ENCODE measurements at regions not wholly inside any gene's neighbourhood (a gene's known extent, or its start where the extent isn't known, plus 50 kb on each side); places are given as distances from the start of the nearest gene placed in this dataset.
A peak's percentile ranks its signal among the peaks of the same experiment; 100 is the strongest.

DNA sequence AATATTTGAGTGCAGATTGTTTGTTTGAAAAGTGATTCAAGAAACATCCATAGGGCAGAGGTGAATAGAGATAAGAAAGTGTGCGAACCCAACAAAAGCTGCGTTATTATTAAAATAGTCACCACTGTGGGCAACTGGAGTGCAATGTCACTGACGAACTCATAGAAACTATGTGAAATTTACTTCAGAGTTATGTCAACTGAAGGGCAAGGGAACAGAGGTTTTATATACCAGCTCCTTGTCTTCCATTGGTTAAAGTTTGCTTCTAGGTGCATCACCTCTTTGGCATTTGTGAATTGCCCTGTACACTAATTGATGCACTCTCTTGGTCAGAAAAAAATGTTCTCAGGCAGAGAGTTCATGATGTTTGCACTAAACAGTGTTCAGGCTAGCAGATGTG is 110.5 kb upstream of the NYAP2 start:
- no peak for DNase-seq (ENCODE audit: low spot score)
- no peak overlapping the region for H3K27ac Mint-ChIP-seq (ENCODE audit: unreplicated experiment)
- H3K27me3 Mint-ChIP-seq (ENCODE audit: unreplicated experiment), result no peaks in the 10 kb centered on the region
- H3K4me1 Mint-ChIP-seq (ENCODE audit: unreplicated experiment), result no peaks in the 10 kb centered on the region
- H3K36me3 Mint-ChIP-seq (ENCODE audit: low read depth, unreplicated experiment), result no peaks in the 10 kb centered on the region
- no peak overlapping the region for H3K4me3 Mint-ChIP-seq (ENCODE audit: unreplicated experiment)
- no peaks in the 10 kb centered on the region for H3K9me3 Mint-ChIP-seq (ENCODE audit: unreplicated experiment)
- TF ChIP-seq, protein P1, sequence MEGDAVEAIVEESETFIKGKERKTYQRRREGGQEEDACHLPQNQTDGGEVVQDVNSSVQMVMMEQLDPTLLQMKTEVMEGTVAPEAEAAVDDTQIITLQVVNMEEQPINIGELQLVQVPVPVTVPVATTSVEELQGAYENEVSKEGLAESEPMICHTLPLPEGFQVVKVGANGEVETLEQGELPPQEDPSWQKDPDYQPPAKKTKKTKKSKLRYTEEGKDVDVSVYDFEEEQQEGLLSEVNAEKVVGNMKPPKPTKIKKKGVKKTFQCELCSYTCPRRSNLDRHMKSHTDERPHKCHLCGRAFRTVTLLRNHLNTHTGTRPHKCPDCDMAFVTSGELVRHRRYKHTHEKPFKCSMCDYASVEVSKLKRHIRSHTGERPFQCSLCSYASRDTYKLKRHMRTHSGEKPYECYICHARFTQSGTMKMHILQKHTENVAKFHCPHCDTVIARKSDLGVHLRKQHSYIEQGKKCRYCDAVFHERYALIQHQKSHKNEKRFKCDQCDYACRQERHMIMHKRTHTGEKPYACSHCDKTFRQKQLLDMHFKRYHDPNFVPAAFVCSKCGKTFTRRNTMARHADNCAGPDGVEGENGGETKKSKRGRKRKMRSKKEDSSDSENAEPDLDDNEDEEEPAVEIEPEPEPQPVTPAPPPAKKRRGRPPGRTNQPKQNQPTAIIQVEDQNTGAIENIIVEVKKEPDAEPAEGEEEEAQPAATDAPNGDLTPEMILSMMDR (IDR thresholded peaks at IDR 0.05; ENCODE audit: unreplicated experiment), result no peak

DNA sequence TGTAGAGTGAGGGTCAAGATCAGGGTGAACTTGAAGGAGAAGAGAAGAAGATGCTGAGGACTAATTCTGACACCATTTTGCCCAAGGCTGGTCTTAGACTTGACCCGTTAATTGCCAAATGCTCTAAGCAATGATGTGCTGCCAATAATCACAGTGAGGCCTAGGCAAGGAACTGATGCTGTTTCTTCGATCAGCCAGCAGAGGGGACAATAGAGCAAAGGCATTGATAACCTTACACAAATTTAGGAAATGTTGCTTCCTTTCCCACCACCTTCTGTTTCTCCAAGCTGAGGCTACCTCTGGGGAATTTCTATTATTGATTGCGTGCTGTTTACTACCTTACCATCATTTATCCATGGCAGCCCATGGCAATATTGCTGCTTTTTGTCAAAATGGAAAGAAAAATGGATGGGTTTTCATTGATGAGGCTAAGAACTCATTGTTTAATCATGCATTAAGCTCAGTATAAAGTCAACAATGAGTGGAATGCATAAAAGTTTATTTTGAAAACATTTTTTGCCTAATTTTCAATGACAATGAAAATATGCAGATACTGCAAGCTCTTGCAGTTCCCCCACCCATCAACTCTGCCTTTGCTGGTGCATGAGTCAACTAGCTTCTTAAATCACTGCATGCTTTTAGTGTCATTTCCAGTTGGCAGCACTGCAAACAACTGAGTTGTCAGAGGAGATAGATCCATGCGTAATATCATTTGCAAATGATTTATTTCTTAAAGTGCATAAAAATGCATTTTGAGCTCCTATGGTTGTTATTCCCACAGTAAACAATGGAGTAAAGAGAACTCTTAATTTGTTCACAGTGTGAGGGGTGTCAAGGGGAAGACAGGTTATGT is 116.4 kb upstream of the NYAP2 start:
- Mint-ChIP-seq H3K4me3 (ENCODE audit: unreplicated experiment) (no peak overlapping the region), H3K27me3 (ENCODE audit: unreplicated experiment) (peaks cover 2% of the 10 kb centered on the region), H3K4me1 (ENCODE audit: unreplicated experiment) (peaks cover 12% of the 10 kb centered on the region), H3K27ac (ENCODE audit: unreplicated experiment) (no peak overlapping the region), H3K9me3 (ENCODE audit: unreplicated experiment) (no peaks in the 10 kb centered on the region), H3K36me3 (ENCODE audit: low read depth, unreplicated experiment) (no peaks in the 10 kb centered on the region)
- TF ChIP-seq, protein P1 (IDR thresholded peaks at IDR 0.05; ENCODE audit: unreplicated experiment), result peak; percentile 75
- DNase-seq (ENCODE audit: low spot score), result peak; percentile 49

DNA sequence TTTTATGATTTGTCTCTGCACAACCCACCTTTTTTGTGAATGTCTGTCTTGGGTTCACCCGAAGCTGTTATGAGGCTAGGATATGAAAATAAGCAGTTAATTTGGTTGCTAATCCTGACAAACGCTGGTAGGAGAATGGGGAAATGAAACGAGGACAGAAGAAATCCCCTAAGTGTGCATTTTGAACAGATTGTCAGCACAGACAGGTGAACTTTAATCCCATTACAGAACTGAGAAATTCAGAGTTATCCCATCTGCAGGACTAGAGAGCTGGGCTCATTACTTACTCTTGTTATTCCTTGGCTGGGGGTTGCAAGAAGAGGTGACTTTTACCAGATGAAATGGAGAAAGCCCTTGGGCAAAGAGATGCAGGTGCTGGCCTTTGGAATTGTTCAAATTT is 123.3 kb upstream of the NYAP2 start:
- Mint-ChIP-seq H3K9me3 (ENCODE audit: unreplicated experiment) (no peaks in the 10 kb centered on the region), H3K4me3 (ENCODE audit: unreplicated experiment) (no peak overlapping the region), H3K36me3 (ENCODE audit: low read depth, unreplicated experiment) (no peaks in the 10 kb centered on the region), H3K4me1 (ENCODE audit: unreplicated experiment) (no peaks in the 10 kb centered on the region), H3K27ac (ENCODE audit: unreplicated experiment) (no peak overlapping the region), H3K27me3 (ENCODE audit: unreplicated experiment) (peaks cover 2% of the 10 kb centered on the region)
- no peak for DNase-seq (ENCODE audit: low spot score)
- TF ChIP-seq, protein P1 (IDR thresholded peaks at IDR 0.05; ENCODE audit: unreplicated experiment), result no peak

DNA sequence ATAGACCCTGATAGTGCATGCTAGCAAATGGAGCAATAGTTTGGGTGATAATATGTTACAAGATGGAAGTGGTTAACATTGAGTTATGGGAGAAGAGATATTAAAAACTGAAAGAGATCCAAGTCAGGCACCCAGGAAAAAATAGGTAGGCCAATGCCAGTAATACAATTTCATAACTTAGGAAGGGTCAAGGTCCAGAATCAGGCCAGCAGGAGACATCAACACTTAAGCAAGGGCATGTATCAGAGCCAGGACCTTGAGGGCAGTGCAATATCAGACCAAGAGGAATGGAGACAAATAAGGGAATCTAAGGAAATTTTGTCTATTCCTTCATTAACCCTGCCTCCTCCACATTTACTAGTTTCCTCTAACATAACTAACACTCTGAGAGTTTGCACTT is 124.1 kb upstream of the NYAP2 start:
- Mint-ChIP-seq H3K36me3 (ENCODE audit: low read depth, unreplicated experiment) (no peaks in the 10 kb centered on the region), H3K27me3 (ENCODE audit: unreplicated experiment) (no peaks in the 10 kb centered on the region), H3K27ac (ENCODE audit: unreplicated experiment) (no peak overlapping the region), H3K4me1 (ENCODE audit: unreplicated experiment) (no peaks in the 10 kb centered on the region), H3K9me3 (ENCODE audit: unreplicated experiment) (no peaks in the 10 kb centered on the region), H3K4me3 (ENCODE audit: unreplicated experiment) (no peak overlapping the region)
- TF ChIP-seq, protein P1 (IDR thresholded peaks at IDR 0.05; ENCODE audit: unreplicated experiment), result no peak
- no peak for DNase-seq (ENCODE audit: low spot score)

DNA sequence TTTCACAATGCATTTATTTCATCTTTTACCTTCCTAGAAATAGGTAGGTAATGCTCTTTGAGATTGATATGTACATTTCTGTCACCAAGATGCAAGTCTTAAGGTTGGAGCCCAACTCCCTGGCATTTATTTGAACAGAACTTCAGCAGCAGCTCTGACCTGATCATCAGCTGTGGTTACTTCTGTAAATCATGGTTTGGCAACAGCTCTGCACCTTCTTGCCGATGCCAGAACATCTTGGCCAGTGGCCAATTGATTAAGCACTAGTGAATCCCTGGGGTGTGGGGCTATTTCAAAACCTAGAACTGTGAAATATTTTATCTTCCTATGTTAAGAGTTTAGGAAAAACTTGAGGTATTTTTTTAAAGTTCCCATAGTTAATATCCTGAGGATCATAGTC is 124.8 kb upstream of the NYAP2 start:
- H3K27ac Mint-ChIP-seq (ENCODE audit: unreplicated experiment), result no peak overlapping the region
- TF ChIP-seq, protein P1 (IDR thresholded peaks at IDR 0.05; ENCODE audit: unreplicated experiment), result no peak
- no peaks in the 10 kb centered on the region for H3K9me3 Mint-ChIP-seq (ENCODE audit: unreplicated experiment)
- H3K4me3 Mint-ChIP-seq (ENCODE audit: unreplicated experiment), result no peak overlapping the region
- no peak for DNase-seq (ENCODE audit: low spot score)
- no peaks in the 10 kb centered on the region for H3K36me3 Mint-ChIP-seq (ENCODE audit: low read depth, unreplicated experiment)
- H3K27me3 Mint-ChIP-seq (ENCODE audit: unreplicated experiment), result no peaks in the 10 kb centered on the region
- no peaks in the 10 kb centered on the region for H3K4me1 Mint-ChIP-seq (ENCODE audit: unreplicated experiment)

All from endothelial cell (in vitro differentiated cells).